ENCODE measurements at regions not wholly inside any gene's neighbourhood (a gene's known extent, or its start where the extent isn't known, plus 50 kb on each side); places are given as distances from the start of the nearest gene placed in this dataset.

GRCh38 chr9:89822996-89823395 lies 218.2 kb downstream of the GADD45G start:
- no peak for TF ChIP-seq GATA2 (IDR thresholded peaks at IDR 0.05; ENCODE audit: low read depth, low read length)
- TF ChIP-seq GATA3 (IDR thresholded peaks at IDR 0.05; ENCODE audit: low read depth, low read length) = no peak

Measured in SH-SY5Y (cell line).